Stimulated activated CD8-positive, alpha-beta memory T cell treated with anti-CD3 and anti-CD28 coated beads, Interleukin-2, amount 100 ng/mL, for 1 hour (primary cell): ENCODE measurements at regions not wholly inside any gene's neighbourhood (a gene's known extent, or its start where the extent isn't known, plus 50 kb on each side); places are given as distances from the start of the nearest gene placed in this dataset.

ENCODE experiments used
- DNase-seq, 2 donors: peaks; one replicate each; pipeline ENCODE4 v3.0.0-alpha.2; 2020; ENCODE audit warnings: low read depth in 2 of 2

GRCh38 chr11:19403196-19403895 is 162.6 kb upstream of the E2F8 start:
- no peak for DNase-seq

- DNase-seq: no peak
Measured at GRCh38 chr11:19400296-19400695, 159.6 kb upstream of the E2F8 start.

GRCh38 chr11:19398772-19399527 is 158.2 kb upstream of the E2F8 start:
- no peak for DNase-seq

GRCh38 chr11:19398273-19398672 is 157.5 kb upstream of the E2F8 start:
- DNase-seq: no peak

GRCh38 chr11:19395050-19395449 is 154.3 kb upstream of the E2F8 start:
- no peak for DNase-seq

- no peak for DNase-seq
Measured at GRCh38 chr11:19394525-19395016, 153.8 kb upstream of the E2F8 start.

GRCh38 chr11:19393941-19394340 is 153.2 kb upstream of the E2F8 start:
- DNase-seq: no peak

GRCh38 chr11:19392847-19393518 is 152.2 kb upstream of the E2F8 start:
- DNase-seq: no peak

GRCh38 chr11:19392321-19392720 is 151.6 kb upstream of the E2F8 start:
- DNase-seq: no peak

GRCh38 chr11:19391652-19392051 is 150.9 kb upstream of the E2F8 start:
- no peak for DNase-seq

GRCh38 chr11:19391026-19391425 is 150.3 kb upstream of the E2F8 start:
- DNase-seq: no peak

GRCh38 chr11:19389787-19390303 is 149.1 kb upstream of the E2F8 start:
- DNase-seq: no peak

GRCh38 chr11:19382131-19382611 is 141.4 kb upstream of the E2F8 start:
- no peak for DNase-seq

GRCh38 chr11:19380375-19380774 is 139.6 kb upstream of the E2F8 start:
- no peak for DNase-seq

GRCh38 chr11:19379465-19379864 is 138.7 kb upstream of the E2F8 start:
- DNase-seq: no peak

- no peak for DNase-seq
Measured at GRCh38 chr11:19378814-19379213, 138.1 kb upstream of the E2F8 start.

- no peak for DNase-seq
Measured at GRCh38 chr11:19377881-19378280, 137.1 kb upstream of the E2F8 start.

- DNase-seq: no peak
Measured at GRCh38 chr11:19375440-19375839, 134.7 kb upstream of the E2F8 start.

- DNase-seq: no peak
Measured at GRCh38 chr11:19374151-19374569, 133.4 kb upstream of the E2F8 start.

- DNase-seq: no peak
Measured at GRCh38 chr11:19372381-19372780, 131.6 kb upstream of the E2F8 start.

- no peak for DNase-seq
Measured at GRCh38 chr11:19370100-19370861, 129.5 kb upstream of the E2F8 start.
